OCI-LY7 (cell line): ENCODE measurements at regions not wholly inside any gene's neighbourhood (a gene's known extent, or its start where the extent isn't known, plus 50 kb on each side); places are given as distances from the start of the nearest gene placed in this dataset.

ENCODE experiments used
- BruUV-seq: library from RNA; stranded (reverse); fragments of 400-500 nt; replicated peaks from 2 replicates; lab custom pipeline; 2021; lab: Mats Ljungman, UMichigan
- CTCF ChIA-PET: fragments of 300-600 bp; sonication (Branson Sonifier 250); formaldehyde crosslinking; loops from one replicate; lab custom pipeline; 2022; ENCODE audit warnings: antibody characterized with exemption; ENCODE audit not compliant: unreplicated experiment; lab: Charles Lee
- POLR2A ChIA-PET: fragments of 300-600 bp; sonication (Branson Sonifier 250); formaldehyde crosslinking; loops from one replicate; lab custom pipeline; 2022; ENCODE audit warnings: antibody characterized with exemption; lab: Charles Lee
- DNase-seq: peaks from one replicate; pipeline ENCODE4 v3.0.0-alpha.2; 2015; ENCODE audit warnings: low spot score
- H2AFZ ChIP-seq: fragments of 200-600 bp; sonication (generic), shearing (Covaris generic); 2 replicates; pipeline ENCODE4 v1.6.1; 2014; ENCODE audit warnings: mild to moderate bottlenecking, antibody characterized with exemption, low read length, moderate library complexity
- H3K27ac ChIP-seq: fragments of 200-600 bp; sonication (generic); 2 replicates; pipeline ENCODE4 v1.5.1; 2014; ENCODE audit warnings: mixed run types, low read depth, mild to moderate bottlenecking, moderate library complexity, low read length, inconsistent platforms; ENCODE audit not compliant: poor library complexity, severe bottlenecking
- H3K36me3 ChIP-seq: fragments of 200-600 bp; sonication (generic); 2 replicates; pipeline ENCODE4 v1.6.1; 2014; ENCODE audit warnings: mild to moderate bottlenecking, antibody characterized with exemption, low read length, moderate library complexity, mixed read lengths; ENCODE audit not compliant: insufficient read depth
- H3K4me1 ChIP-seq: fragments of 200-600 bp; sonication (generic); 2 replicates; pipeline ENCODE4 v1.5.1; 2014; ENCODE audit warnings: mild to moderate bottlenecking, low read length; ENCODE audit not compliant: insufficient read depth, poor library complexity, severe bottlenecking
- H3K4me2 ChIP-seq: fragments of 200-600 bp; sonication (generic); 2 replicates; pipeline ENCODE4 v1.6.1; 2014; ENCODE audit warnings: mild to moderate bottlenecking, low read length
- H3K4me3 ChIP-seq: fragments of 200-600 bp; sonication (generic); 2 replicates; pipeline ENCODE4 v1.5.1; 2014; ENCODE audit warnings: mild to moderate bottlenecking, low read depth, low read length; ENCODE audit not compliant: poor library complexity, severe bottlenecking
- H3K79me2 ChIP-seq: fragments of 200-600 bp; sonication (generic); 2 replicates; pipeline ENCODE4 v1.6.1; 2016; ENCODE audit warnings: low read depth, mild to moderate bottlenecking, low read length, moderate library complexity, mixed read lengths; ENCODE audit not compliant: insufficient read depth
- H3K9me2 ChIP-seq: fragments of 200-600 bp; sonication (generic); 2 replicates; pipeline ENCODE4 v1.6.1; 2016; ENCODE audit warnings: mild to moderate bottlenecking, low read length, mixed read lengths; ENCODE audit not compliant: insufficient read depth
- H3K9me3 ChIP-seq: fragments of 200-600 bp; sonication (generic); 2 replicates; pipeline ENCODE4 v1.6.1; 2014; ENCODE audit warnings: mild to moderate bottlenecking, mixed run types, low read length, mixed read lengths
- H4K20me1 ChIP-seq: fragments of 200-600 bp; sonication (generic); 2 replicates; pipeline ENCODE4 v1.6.1; 2014; ENCODE audit warnings: mild to moderate bottlenecking, antibody characterized with exemption, low read length, moderate library complexity, mixed read lengths; ENCODE audit not compliant: insufficient read depth
- EZH2phosphoT487 ChIP-seq: fragments of 200-600 bp; sonication (generic); IDR thresholded peaks from 2 replicates; pipeline ENCODE4 v1.6.1; 2018; ENCODE audit warnings: low read depth, borderline replicate concordance, mild to moderate bottlenecking, mixed run types, antibody characterized with exemption, low read length, moderate library complexity, mixed read lengths
- intact Hi-C: fragments of 100-400 bp; cut with micrococcal nuclease; formaldehyde crosslinking; loops from one replicate; pipeline ENCODE4 v1.10.0; 2022; ENCODE audit not compliant: unreplicated experiment
- TF ChIP-seq, protein P1 (sequence below): fragments of 200-600 bp; sonication (generic); conservative IDR thresholded peaks from 2 replicates; pipeline ENCODE4 v1.5.1; 2014; ENCODE audit warnings: mild to moderate bottlenecking, antibody characterized with exemption, low read length, moderate library complexity, mixed read lengths

DNA sequence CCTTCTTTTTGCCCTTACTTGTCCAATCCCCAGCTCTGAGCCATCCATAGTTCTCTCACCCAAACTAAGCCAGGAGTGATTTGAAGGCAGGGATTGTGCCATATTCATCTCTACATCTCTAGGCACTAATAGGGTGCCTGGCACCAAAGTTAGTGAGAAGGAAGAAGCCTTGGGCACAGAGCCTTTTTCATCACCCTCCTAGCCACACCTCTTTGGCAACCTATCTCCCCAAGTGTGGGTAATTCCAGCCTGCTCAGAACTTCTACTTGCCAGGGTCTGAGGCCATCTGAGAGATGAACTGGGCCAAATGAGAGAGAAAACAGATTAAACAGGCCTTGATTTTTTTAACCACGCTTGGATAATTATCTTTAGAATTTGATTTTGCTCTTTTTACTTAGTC, 61.3 kb downstream of the PHLDA1 start:
- Histone ChIP-seq H3K27ac (no peak overlapping the region), H3K4me1 (peaks cover 14% of the 10 kb centered on the region), H3K36me3 (no peaks in the 10 kb centered on the region), H3K9me3 (no peaks in the 10 kb centered on the region), H2AFZ (no peak overlapping the region), H3K9me2 (no peaks in the 10 kb centered on the region), H3K4me3 (no peak overlapping the region), H4K20me1 (no peaks in the 10 kb centered on the region), H3K4me2 (no peak overlapping the region), H3K79me2 (no peaks in the 10 kb centered on the region)
- no peak for TF ChIP-seq EZH2phosphoT487
- TF ChIP-seq, protein P1, sequence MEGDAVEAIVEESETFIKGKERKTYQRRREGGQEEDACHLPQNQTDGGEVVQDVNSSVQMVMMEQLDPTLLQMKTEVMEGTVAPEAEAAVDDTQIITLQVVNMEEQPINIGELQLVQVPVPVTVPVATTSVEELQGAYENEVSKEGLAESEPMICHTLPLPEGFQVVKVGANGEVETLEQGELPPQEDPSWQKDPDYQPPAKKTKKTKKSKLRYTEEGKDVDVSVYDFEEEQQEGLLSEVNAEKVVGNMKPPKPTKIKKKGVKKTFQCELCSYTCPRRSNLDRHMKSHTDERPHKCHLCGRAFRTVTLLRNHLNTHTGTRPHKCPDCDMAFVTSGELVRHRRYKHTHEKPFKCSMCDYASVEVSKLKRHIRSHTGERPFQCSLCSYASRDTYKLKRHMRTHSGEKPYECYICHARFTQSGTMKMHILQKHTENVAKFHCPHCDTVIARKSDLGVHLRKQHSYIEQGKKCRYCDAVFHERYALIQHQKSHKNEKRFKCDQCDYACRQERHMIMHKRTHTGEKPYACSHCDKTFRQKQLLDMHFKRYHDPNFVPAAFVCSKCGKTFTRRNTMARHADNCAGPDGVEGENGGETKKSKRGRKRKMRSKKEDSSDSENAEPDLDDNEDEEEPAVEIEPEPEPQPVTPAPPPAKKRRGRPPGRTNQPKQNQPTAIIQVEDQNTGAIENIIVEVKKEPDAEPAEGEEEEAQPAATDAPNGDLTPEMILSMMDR, result no peak
- BruUV-seq, result no TSS peak
- CTCF ChIA-PET, result no interaction called here
- no peak for DNase-seq
- POLR2A ChIA-PET, result interaction anchor here (1.2 kb wide), 2 partner anchors 11 kb away, joined by 3 read pairs; no protein-coding TSS in a partner anchor
- intact Hi-C loops, result no loop called here

DNA sequence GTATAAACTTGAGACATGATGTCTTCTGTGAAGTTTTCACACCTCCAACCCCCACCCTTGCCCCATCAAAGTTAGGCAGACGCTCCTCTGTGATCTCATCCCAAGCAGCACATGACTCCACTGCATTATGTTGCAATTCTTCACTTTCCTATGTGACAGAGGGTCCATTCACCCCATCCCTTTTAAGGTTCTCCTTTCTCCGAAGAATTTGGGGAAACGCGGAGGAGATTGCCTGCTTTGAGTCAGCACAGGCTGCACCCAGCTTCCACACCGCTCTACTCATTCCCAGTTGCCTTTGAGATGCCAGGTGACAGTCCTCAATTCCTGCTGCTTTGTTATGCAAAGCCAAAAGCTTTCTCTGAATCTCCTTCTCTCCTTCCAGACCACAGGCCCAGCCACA, 61.8 kb downstream of the PHLDA1 start:
- DNase-seq, result no peak
- H3K4me2 ChIP-seq, result no peak overlapping the region
- H2AFZ ChIP-seq, result no peak overlapping the region
- no peaks in the 10 kb centered on the region for H3K9me2 ChIP-seq
- ChIA-PET CTCF (no interaction called here), POLR2A (interaction anchor here (1.0 to 1.5 kb wide), 5 partner anchors 8 to 13 kb away, joined by 3 read pairs; no protein-coding TSS in a partner anchor)
- no peaks in the 10 kb centered on the region for H4K20me1 ChIP-seq
- H3K27ac ChIP-seq, result no peak overlapping the region
- H3K4me1 ChIP-seq, result peaks cover 9% of the 10 kb centered on the region
- no peak for TF ChIP-seq EZH2phosphoT487
- TF ChIP-seq, protein P1, result no peak
- intact Hi-C loops, result no loop called here
- H3K36me3 ChIP-seq, result no peaks in the 10 kb centered on the region
- no peaks in the 10 kb centered on the region for H3K79me2 ChIP-seq
- H3K4me3 ChIP-seq, result no peak overlapping the region
- H3K9me3 ChIP-seq, result no peaks in the 10 kb centered on the region
- BruUV-seq, result no TSS peak

DNA sequence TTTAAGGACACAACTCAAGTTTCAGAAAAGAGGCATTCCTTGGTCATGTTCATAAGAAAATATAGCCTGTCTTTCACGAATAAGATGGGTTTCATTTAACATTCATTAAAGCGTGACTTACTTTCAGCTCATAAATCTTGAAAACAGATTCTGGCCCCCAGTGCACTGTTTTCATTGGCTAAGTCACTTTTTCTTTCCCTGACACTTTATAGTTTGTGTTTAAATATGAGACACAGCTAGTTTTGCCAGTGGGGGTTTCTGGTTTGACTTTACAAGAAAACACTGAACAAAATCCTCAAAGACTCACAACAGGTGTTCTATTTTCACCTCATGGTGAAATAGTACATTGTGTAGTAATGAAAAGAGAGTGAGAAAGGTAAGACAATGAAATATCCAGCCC, 65.9 kb downstream of the PHLDA1 start:
- POLR2A ChIA-PET, result interaction anchor here (1.1 to 1.3 kb wide), 3 partner anchors 9 to 20 kb away, joined by 3 to 6 read pairs (median 3); no protein-coding TSS in a partner anchor

More for the DNA sequence above, 65.9 kb downstream of the PHLDA1 start:
- BruUV-seq, result no TSS peak
- no peaks in the 10 kb centered on the region for H4K20me1 ChIP-seq
- H3K4me2 ChIP-seq, result no peak overlapping the region
- no peaks in the 10 kb centered on the region for H3K79me2 ChIP-seq
- H3K9me3 ChIP-seq, result no peaks in the 10 kb centered on the region
- TF ChIP-seq, protein P1, result no peak
- no peak for TF ChIP-seq EZH2phosphoT487
- intact Hi-C loops, result no loop called here
- DNase-seq, result no peak
- H3K4me1 ChIP-seq, result peaks cover 27% of the 10 kb centered on the region
- H2AFZ ChIP-seq, result no peak overlapping the region
- H3K9me2 ChIP-seq, result no peaks in the 10 kb centered on the region
- H3K36me3 ChIP-seq, result no peaks in the 10 kb centered on the region
- H3K4me3 ChIP-seq, result no peak overlapping the region
- CTCF ChIA-PET, result no interaction called here
- H3K27ac ChIP-seq, result no peak overlapping the region
